HG03520 (cell line): ENCODE measurements at regions not wholly inside any gene's neighbourhood (a gene's known extent, or its start where the extent isn't known, plus 50 kb on each side); places are given as distances from the start of the nearest gene placed in this dataset.
"Not testable (repeated sequence)": the region's sequence is repeated elsewhere in the genome, so short reads cannot be mapped to it uniquely, and the experiment has no call there.

Experiments
- ATAC-seq: cut with Tn5 transposase; IDR thresholded peaks from one replicate; pipeline ENCODE4 v1.9.1; 2021; ENCODE audit warnings: mild to moderate bottlenecking, moderate library complexity; ENCODE audit not compliant: unreplicated experiment

DNA sequence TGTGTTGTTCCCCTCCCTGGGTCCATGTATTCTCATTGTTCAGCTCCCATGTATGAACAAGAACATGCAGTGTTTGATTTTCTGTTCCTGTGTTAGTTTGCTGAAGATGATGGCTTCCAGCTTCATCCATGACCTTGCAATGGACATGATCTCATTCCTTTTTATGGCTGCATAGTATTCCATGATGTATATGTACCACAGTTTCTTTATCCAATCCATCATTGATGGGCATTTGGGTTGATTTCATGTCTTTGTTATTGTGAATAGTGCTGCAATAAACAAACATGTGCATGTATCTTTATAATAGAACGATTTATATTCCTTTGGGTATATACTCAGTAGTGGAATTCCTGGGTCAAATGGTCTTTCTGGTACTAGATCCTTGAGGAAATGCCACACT is 65.1 kb upstream of the SLC13A1 start:
- ATAC-seq: not testable (repeated sequence)

DNA sequence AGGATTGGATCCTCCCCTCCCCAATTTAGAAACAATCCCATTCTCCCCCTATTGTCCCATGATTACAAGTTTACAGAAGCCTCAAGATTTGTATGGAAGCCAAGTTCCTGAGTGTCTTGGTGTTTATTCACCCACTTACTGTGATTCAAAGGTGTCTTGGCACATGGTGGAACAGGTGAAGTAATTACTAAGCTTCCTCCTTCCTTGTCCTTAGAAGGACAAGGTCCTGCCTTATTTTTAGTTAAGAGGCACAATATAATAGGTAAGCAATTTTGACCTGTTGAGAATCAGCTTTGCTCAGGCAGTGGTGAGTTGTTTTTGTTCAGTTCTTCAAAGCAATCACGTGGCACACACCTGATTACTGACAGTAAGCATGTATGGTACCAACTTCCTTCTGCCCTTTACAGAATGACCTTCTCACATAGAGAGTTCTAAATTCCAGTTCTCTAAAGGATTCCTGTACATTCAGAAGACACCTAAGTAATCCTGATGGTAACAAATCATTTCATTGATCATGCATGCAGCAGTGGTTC is 60.7 kb upstream of the SLC13A1 start:
- no peak for ATAC-seq

DNA sequence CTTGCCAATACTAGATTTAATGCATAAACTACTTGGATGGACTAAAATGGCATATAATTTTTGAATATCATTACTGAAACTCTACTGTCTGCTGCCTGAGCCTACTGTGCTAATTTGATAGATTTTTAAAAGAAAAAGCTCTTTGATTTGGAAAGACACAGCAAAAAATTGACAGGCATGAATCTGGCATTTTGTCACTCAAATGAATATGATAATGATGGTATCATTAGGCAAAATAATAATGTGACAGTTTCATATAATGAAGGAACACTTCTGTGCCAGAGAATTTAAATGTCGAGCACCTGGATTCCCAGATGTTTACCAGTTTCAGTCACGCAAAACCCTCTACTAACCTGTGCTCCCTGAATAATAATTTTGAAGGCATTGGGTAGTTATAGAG is 60.0 kb upstream of the SLC13A1 start:
- ATAC-seq: no peak
